Astrocyte of the spinal cord (primary cell): ENCODE measurements at regions not wholly inside any gene's neighbourhood (a gene's known extent, or its start where the extent isn't known, plus 50 kb on each side); places are given as distances from the start of the nearest gene placed in this dataset.

Experiments used
- DNase-seq: peaks from one replicate; pipeline ENCODE4 v3.0.0; 2011; ENCODE audit warnings: low read depth, low spot score
- H3K4me3 ChIP-seq: 2 replicates; pipeline ENCODE4 v1.5.1; 2011; ENCODE audit warnings: low read depth, mild to moderate bottlenecking, low read length, moderate library complexity
- in situ Hi-C: cut with HindIII; loops from 2 replicates; pipeline ENCODE4 v1.10.0; 2017; ENCODE audit warnings: low sequenced_read_pairs
- TF ChIP-seq, protein P1 (sequence below): IDR thresholded peaks from 2 replicates; pipeline ENCODE4 v1.5.1; 2012; ENCODE audit warnings: low read depth, mild to moderate bottlenecking, low read length, inconsistent platforms

DNA sequence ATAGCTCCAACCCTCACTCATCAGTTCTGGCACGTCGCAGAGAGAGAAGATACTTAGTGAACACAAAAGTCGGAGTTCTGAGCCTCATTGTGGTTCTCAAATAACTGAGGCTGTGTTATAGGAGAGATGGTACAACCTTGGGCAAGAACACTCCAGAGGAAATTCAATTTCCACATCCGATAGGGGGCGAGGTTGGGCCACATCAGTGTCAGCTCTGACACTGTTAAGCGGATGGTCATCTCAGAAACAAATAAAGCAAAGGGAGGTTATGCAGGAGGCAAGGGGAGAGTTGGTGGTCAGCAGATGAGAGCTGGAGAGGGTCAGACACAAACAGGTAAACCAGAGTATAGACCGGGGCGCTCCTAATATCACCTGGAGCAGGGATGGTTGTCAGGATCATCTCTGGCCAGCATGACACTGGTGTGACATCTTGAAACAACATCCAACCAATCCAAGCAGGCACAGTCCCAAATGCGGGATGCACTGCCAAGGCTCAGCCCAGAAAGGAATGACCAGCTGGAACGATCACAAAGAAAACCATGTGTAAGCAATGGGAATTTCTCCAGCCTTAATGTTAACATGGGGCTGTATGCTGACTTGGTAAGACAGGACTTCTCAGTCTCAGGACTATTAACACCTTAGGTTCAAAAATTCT lies 331.8 kb downstream of the HACE1 start:
- no peak overlapping the region for H3K4me3 ChIP-seq
- TF ChIP-seq, protein P1, sequence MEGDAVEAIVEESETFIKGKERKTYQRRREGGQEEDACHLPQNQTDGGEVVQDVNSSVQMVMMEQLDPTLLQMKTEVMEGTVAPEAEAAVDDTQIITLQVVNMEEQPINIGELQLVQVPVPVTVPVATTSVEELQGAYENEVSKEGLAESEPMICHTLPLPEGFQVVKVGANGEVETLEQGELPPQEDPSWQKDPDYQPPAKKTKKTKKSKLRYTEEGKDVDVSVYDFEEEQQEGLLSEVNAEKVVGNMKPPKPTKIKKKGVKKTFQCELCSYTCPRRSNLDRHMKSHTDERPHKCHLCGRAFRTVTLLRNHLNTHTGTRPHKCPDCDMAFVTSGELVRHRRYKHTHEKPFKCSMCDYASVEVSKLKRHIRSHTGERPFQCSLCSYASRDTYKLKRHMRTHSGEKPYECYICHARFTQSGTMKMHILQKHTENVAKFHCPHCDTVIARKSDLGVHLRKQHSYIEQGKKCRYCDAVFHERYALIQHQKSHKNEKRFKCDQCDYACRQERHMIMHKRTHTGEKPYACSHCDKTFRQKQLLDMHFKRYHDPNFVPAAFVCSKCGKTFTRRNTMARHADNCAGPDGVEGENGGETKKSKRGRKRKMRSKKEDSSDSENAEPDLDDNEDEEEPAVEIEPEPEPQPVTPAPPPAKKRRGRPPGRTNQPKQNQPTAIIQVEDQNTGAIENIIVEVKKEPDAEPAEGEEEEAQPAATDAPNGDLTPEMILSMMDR, result peak; percentile 45
- peak; percentile 34 for DNase-seq
- in situ Hi-C loops, result no loop called here

DNA sequence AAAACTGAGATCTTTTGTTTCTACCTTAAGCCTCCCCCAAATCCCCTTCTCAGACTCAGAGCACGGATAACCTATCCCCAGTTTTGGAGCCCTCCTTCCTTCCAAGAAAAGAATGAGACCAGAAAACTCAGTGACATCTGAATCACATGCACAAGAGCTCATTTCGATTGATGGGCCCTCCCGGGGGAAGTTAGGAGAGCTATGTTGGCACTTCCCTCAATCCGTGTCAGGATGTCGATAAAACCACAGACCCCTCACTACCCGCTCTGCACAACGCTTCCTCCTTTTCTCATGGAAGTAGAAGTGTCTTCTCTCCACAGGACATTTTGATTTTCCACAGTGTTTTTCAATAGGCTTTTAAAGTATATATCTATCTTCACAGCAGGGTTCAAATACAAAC lies 332.4 kb downstream of the HACE1 start:
- in situ Hi-C loops, result no loop called here
- TF ChIP-seq, protein P1, result no peak
- no peak overlapping the region for H3K4me3 ChIP-seq
- no peak for DNase-seq

DNA sequence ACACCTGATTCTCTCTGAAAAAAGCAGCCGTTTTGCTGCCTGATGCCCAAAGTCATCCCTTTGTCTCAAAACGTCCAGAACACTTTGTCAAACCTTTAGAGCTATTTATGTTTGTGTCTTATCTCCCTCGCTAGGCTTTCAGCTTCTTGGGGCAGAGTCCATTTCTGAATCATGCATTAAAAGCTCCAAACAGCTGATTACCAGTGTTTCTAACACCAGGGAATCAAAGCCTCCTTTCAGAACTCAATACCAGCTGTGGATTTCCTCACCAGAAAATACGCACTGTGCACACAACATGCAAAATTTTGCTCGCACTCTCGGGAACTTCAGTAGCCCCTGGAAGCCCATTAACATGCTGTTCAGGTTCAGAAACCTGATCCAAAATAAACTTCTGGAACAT lies 333.3 kb downstream of the HACE1 start:
- TF ChIP-seq, protein P1, result no peak
- no peak for DNase-seq
- H3K4me3 ChIP-seq, result no peak overlapping the region
- in situ Hi-C loops, result no loop called here

DNA sequence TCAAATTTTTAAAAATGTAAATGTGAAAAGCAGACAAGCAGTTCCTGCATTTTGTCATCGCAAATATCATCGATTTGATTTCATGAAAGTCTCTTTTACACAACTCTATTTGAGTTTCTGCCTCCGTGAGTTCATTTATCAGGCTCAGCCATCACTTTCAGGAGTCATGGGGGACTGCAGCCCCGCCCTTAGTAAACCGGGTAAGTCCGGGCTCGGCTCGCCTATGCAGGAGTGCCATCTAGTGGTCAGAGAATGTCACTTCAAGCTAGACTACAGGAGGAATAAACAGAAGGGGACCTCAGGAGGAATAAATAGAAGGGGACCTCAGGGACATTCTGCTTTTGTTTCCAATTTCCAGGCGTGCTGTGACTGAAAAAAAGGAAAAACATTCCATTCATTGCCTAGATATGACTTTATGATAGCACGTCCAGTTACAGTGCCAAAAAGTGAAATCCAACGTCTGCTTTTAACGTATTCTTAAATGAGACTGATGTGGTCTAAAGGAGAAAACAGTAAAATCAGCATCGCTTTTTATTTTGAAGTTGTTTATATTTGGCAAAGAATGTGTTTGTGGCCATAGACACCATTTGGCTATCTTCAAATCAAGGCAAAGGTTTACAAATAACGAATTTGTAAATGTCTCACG lies 333.9 kb downstream of the HACE1 start:
- DNase-seq, result peak; percentile 79
- TF ChIP-seq, protein P1, result peak; percentile 90
- in situ Hi-C loops, result no loop called here
- peak overlapping the region; percentile 7 for H3K4me3 ChIP-seq

DNA sequence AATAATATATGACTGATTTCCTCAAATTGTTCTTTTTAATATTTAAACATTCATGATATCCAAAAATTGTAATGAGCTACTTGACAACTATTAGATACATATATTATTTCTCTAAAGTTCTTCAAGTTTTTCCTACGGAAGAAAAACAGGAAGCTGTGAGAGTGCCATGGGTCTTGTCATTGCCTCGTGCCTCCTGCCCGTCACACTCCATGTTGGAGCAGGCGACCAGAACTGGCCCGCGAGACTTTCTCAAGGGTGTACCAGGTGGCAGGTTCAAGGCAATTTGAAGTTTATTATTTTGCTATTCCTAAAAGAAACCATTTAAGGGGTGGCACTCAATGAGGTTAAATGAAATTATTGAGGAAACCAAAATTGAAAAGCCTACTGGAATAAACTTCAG lies 337.2 kb downstream of the HACE1 start:
- in situ Hi-C loops, result no loop called here
- DNase-seq, result no peak
- TF ChIP-seq, protein P1, result no peak

DNA sequence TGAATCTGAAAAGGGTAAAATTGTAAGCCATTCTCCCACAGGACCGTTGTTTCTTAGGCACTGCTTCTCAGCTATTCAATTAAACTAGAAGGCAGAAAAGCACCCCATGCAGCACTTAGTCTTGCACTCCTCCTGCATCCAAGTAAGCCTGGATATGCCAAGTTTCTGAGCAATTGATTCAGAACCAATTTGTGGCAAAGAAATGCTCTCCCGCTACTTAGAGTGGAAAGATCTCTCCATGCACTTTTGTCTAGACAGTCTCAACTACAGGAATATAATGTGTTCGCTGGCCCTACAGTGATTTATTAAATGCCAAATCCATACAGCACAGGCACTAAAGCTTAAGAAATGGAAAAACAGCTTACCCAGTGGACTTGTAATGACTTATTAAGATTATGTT lies 338.5 kb downstream of the HACE1 start:
- H3K4me3 ChIP-seq, result no peak overlapping the region
- DNase-seq, result no peak
- in situ Hi-C loops, result no loop called here
- TF ChIP-seq, protein P1, result no peak

More for the DNA sequence above, 337.2 kb downstream of the HACE1 start:
- H3K4me3 ChIP-seq, result no peak overlapping the region
